Right lobe of liver (tissue), 6 donors: ENCODE measurements at regions not wholly inside any gene's neighbourhood (a gene's known extent, or its start where the extent isn't known, plus 50 kb on each side); places are given as distances from the start of the nearest gene placed in this dataset.

Experiments used
- ATAC-seq, 4 donors: fragments of 200-7000 bp; cut with Tn5 transposase; one replicate each; pipeline ENCODE4 v1.9.1; 2020; ENCODE audit warnings: mild to moderate bottlenecking in 4 of 4, moderate library complexity in 4 of 4
- DNase-seq, 3 donors: peaks; one replicate each; pipeline ENCODE4 v3.0.0-alpha.2; 2020
- H3K27ac ChIP-seq, 3 donors: fragments of 200-600 bp; one replicate each; pipeline ENCODE4 v1.8.0; 2022
- H3K27me3 ChIP-seq, 2 donors: fragments of 200-600 bp; one replicate each; pipeline ENCODE4 v1.8.0; 2022
- H3K36me3 ChIP-seq, 4 donors: fragments of 200-600 bp; sonication (generic) in 1 of 4; one replicate each; pipeline versions ENCODE4 v1.5.1 to v1.8.0; 2017 to 2022; ENCODE audit warnings: control low read depth in 1 of 4
- H3K4me1 ChIP-seq, 4 donors: fragments of 200-600 bp; sonication (generic) in 1 of 4; one replicate each; pipeline versions ENCODE4 v1.5.1 to v1.8.0; 2017 to 2022; ENCODE audit warnings: control low read depth in 1 of 4
- H3K4me3 ChIP-seq, 3 donors: fragments of 200-600 bp; one replicate each; pipeline ENCODE4 v1.8.0; 2022
- H3K9me3 ChIP-seq, 4 donors: fragments of 200-600 bp; sonication (generic) in 1 of 4; one replicate each; pipeline versions ENCODE4 v1.5.1 to v1.8.0; 2017 to 2022; ENCODE audit warnings: control low read depth in 1 of 4
- CTCF ChIP-seq, 4 donors: fragments of 200-600 bp in 3 of 4; fragments of 450-650 bp in 1 of 4; IDR thresholded peaks; one replicate each; pipeline versions ENCODE4 v1.5.1 to v1.8.0; 2016 to 2022; ENCODE audit warnings: antibody characterized with exemption in 4 of 4, mild to moderate bottlenecking in 2 of 4
- POLR2A ChIP-seq: fragments of 450-650 bp; IDR thresholded peaks from one replicate; pipeline ENCODE4 v1.6.1; 2017; ENCODE audit warnings: antibody characterized with exemption, mild to moderate bottlenecking
- WGBS: methylation state at CpG from one replicate; pipeline ENCODE4 v1.1.6; 2018; ENCODE audit warnings: low coverage, low lambda C conversion rate; ENCODE audit not compliant: insufficient coverage; ENCODE audit errors: missing lambda C conversion rate; 5-methylcytosine and 5-hydroxymethylcytosine counted together
- intact Hi-C, 2 donors: fragments of 100-400 bp; cut with DNase I; formaldehyde crosslinking; loops; one replicate each; pipeline versions ENCODE4 v1.11.2 to v1.14.1; 2022
- donor health status: DM: no; HTN: yes; CAD: no.
- donor health status: DM: no; HTN: no; CAD: no.
- donor health status: DM: no; HTN: no; CAD: no.
- donor health status: DM: no; HTN: yes; CAD: no.
- donor health status: DM: no; HTN: yes; CAD: no.

GRCh38 chr4:72744103-72744725 lies 175.2 kb upstream of the ADAMTS3 start:
- Histone ChIP-seq H3K36me3 (no peaks in the 10 kb centered on the region), H3K4me1 (no peaks in the 10 kb centered on the region), H3K4me3 (no peak overlapping the region), H3K27me3 (no peaks in the 10 kb centered on the region), H3K27ac (no peak overlapping the region), H3K9me3 (no peaks in the 10 kb centered on the region)
- intact Hi-C loops, result no loop called here
- no peak for TF ChIP-seq POLR2A
- no peak for TF ChIP-seq CTCF (IDR thresholded peaks at IDR 0.05)
- no peak for ATAC-seq
- whole genome bisulfite sequencing, result 88% methylated on average over 1 of the region's 1 CpG
- no peak for DNase-seq

GRCh38 chr4:72743078-72743477 lies 174.1 kb upstream of the ADAMTS3 start:
- H3K4me3 ChIP-seq, result no peak overlapping the region

GRCh38 chr4:72715299-72715698 lies 146.3 kb upstream of the ADAMTS3 start:
- H3K27ac ChIP-seq, result no peak overlapping the region
- DNase-seq (no peak), ATAC-seq (no peak)
- no peak overlapping the region for H3K4me3 ChIP-seq
- TF ChIP-seq POLR2A (no peak), CTCF (IDR thresholded peaks at IDR 0.05) (no peak)
- 73% methylated on average over 2 of the region's 2 CpGs for WGBS
- H3K9me3 ChIP-seq, result no peaks in the 10 kb centered on the region
- no peaks in the 10 kb centered on the region for H3K27me3 ChIP-seq
- intact Hi-C loops, result no loop called here
- H3K36me3 ChIP-seq, result no peaks in the 10 kb centered on the region
- H3K4me1 ChIP-seq, result no peaks in the 10 kb centered on the region

More at GRCh38 chr4:72743078-72743477, 174.1 kb upstream of the ADAMTS3 start:
- no peaks in the 10 kb centered on the region for H3K9me3 ChIP-seq
- H3K27ac ChIP-seq, result no peak overlapping the region
- no peak for TF ChIP-seq CTCF (IDR thresholded peaks at IDR 0.05)
- no peak for TF ChIP-seq POLR2A
- no peak for ATAC-seq
- DNase-seq, result no peak
- no peaks in the 10 kb centered on the region for H3K27me3 ChIP-seq
- WGBS, result 59% methylated on average over 2 of the region's 2 CpGs
- intact Hi-C loops, result no loop called here
- no peaks in the 10 kb centered on the region for H3K36me3 ChIP-seq
- H3K4me1 ChIP-seq, result no peaks in the 10 kb centered on the region

- no peak overlapping the region for H3K27ac ChIP-seq
- intact Hi-C loops, result no loop called here
- no peak for DNase-seq
- H3K36me3 ChIP-seq, result no peaks in the 10 kb centered on the region
- 59% methylated on average over 6 of the region's 6 CpGs for WGBS
- no peak overlapping the region for H3K4me3 ChIP-seq
- H3K4me1 ChIP-seq, result no peaks in the 10 kb centered on the region
- H3K27me3 ChIP-seq, result no peaks in the 10 kb centered on the region
- ATAC-seq, result no peak
- H3K9me3 ChIP-seq, result no peaks in the 10 kb centered on the region
- no peak for TF ChIP-seq CTCF (IDR thresholded peaks at IDR 0.05)
- TF ChIP-seq POLR2A, result no peak
Measured at GRCh38 chr4:72714482-72715279, 145.7 kb upstream of the ADAMTS3 start.
